Activated naive CD4-positive, alpha-beta T cell treated with anti-CD3 and anti-CD28 coated beads, Interleukin-2, amount 10 ng/mL, durations not matched to agents 7 days and 5 days (primary cell): ENCODE measurements at regions not wholly inside any gene's neighbourhood (a gene's known extent, or its start where the extent isn't known, plus 50 kb on each side); places are given as distances from the start of the nearest gene placed in this dataset.
"Not testable (repeated sequence)": the region's sequence is repeated elsewhere in the genome, so short reads cannot be mapped to it uniquely, and the experiment has no call there.

Experiments
- CTCF ChIA-PET: fragments of 350-600 bp; sonication (Branson Sonifier 250); formaldehyde crosslinking; loops from one replicate; lab custom pipeline; 2021; ENCODE audit warnings: antibody characterized with exemption; lab: Charles Lee
- DNase-seq: peaks from one replicate; pipeline ENCODE4 v3.0.0-alpha.2; 2020
- H3K27ac Mint-ChIP-seq: one replicate; pipeline ENCODE4 v1.8.0; 2021; ENCODE audit warnings: mild to moderate bottlenecking, moderate library complexity, mixed read lengths
- H3K27me3 Mint-ChIP-seq: one replicate; pipeline ENCODE4 v1.8.0; 2021; ENCODE audit warnings: mild to moderate bottlenecking, mixed read lengths
- H3K36me3 Mint-ChIP-seq: one replicate; pipeline ENCODE4 v1.8.0; 2021; ENCODE audit warnings: mixed read lengths
- H3K4me1 Mint-ChIP-seq: one replicate; pipeline ENCODE4 v1.8.0; 2021; ENCODE audit warnings: mixed read lengths
- H3K4me3 Mint-ChIP-seq: one replicate; pipeline ENCODE4 v1.8.0; 2021; ENCODE audit warnings: mild to moderate bottlenecking, moderate library complexity, mixed read lengths
- H3K9me3 Mint-ChIP-seq: one replicate; pipeline ENCODE4 v1.8.0; 2021; ENCODE audit warnings: mixed read lengths

DNA sequence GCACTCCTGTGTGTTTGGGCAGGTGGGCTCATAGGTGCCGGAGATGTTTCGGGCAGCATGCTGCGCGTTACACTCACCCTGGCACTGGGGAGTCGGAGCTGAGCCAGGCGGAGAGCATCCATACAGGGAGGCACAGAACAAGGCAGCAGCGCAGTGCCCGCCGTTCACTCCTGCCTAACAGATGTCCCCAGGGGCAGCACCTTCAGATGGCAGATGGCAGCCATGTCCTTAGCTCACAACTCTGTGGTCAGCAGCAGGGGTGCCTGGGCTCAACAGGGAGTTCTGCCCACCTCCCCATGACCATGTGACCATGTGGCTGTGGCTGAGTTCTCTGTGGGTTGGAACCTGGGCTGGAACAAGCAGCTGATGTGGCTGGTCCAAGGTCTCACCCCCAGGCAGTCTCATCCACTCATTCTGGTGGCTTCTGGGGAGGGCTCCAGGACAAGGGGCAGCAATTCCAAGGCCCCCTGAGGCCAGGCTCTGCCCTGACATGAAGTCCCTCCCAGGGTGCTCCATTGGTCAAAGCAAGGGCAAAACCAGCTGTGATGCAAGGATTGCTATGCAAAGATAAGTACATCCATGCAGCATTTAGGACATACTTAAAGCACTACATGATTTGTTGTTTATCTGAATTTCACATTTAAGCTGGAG is 64.2 kb downstream of the MRPL36 start:
- no peak overlapping the region for H3K4me3 Mint-ChIP-seq
- DNase-seq = peak; percentile 5
- H3K27ac Mint-ChIP-seq = no peak overlapping the region
- H3K27me3 Mint-ChIP-seq = peaks cover 26% of the 10 kb centered on the region
- H3K9me3 Mint-ChIP-seq = peaks cover 5% of the 10 kb centered on the region
- no peaks in the 10 kb centered on the region for H3K4me1 Mint-ChIP-seq
- CTCF ChIA-PET = interaction anchor here (1.3 to 1.7 kb wide), 3 partner anchors 8 to 67 kb away, joined by 3 to 5 read pairs (median 3); no protein-coding TSS in a partner anchor
- no peaks in the 10 kb centered on the region for H3K36me3 Mint-ChIP-seq

DNA sequence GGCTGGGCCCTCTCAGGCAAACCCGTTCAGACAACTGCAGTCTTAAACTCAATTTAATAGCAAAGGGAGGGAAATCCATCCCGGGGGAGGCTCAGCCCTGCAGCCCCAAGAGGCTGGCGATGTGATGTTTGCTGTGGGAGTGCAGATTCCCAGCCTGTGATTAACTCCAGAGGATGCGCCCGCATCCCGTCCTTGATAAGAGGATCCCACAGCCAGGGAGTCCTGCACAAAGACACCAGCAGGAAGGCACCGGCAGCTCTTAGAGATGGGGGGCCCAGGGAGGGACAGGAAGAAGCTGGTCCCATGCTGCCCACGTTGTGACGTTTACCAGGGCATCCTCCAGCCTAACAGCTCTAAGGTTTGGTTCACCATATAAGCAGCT is 64.7 kb downstream of the MRPL36 start:
- DNase-seq = peak; percentile 11
- H3K27me3 Mint-ChIP-seq = peaks cover 31% of the 10 kb centered on the region
- peaks cover 3% of the 10 kb centered on the region for H3K9me3 Mint-ChIP-seq
- H3K4me3 Mint-ChIP-seq = no peak overlapping the region
- no peak overlapping the region for H3K27ac Mint-ChIP-seq
- H3K36me3 Mint-ChIP-seq = no peaks in the 10 kb centered on the region
- H3K4me1 Mint-ChIP-seq = no peaks in the 10 kb centered on the region
- CTCF ChIA-PET = interaction anchor here (0.7 to 1.7 kb wide), 3 partner anchors 10 to 116 kb away, joined by 3 to 5 read pairs (median 4); no protein-coding TSS in a partner anchor

DNA sequence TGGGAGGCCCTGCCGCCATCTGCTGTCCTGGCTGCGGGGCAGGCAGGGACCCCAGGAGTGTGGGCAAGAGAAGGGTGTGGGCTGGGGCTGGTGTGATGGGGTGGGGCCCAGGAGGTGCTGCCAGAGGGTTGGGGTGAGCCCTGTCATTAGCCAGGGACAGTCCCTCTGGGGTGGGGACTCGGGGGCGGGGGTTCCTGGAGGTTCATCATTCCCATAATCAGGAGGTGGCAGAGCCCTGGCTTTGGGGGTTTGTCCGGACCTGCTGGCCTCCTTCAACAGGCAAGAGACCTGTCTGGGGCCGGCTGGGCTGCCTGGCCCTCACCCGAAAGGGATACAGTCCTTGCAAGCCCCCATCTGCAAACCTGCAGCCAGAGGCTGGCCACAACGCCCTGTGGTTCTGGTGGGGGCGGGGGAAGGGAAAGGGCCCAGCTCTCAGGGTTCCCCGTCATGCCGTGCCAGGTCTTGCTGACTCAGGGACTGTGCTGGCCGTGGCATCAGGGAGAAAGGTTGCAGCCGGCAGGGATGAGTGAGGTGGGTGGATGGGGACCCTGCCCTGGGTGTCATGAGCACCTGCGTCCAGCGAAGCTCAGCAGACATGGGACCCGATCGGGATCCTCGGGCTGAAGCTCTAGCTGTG is 65.2 kb downstream of the MRPL36 start:
- no peaks in the 10 kb centered on the region for H3K36me3 Mint-ChIP-seq
- no peak overlapping the region for H3K4me3 Mint-ChIP-seq
- CTCF ChIA-PET = interaction anchor here (0.7 to 1.3 kb wide), 2 partner anchors 9 to 116 kb away, joined by 3 to 4 read pairs; no protein-coding TSS in a partner anchor
- H3K4me1 Mint-ChIP-seq = no peaks in the 10 kb centered on the region
- peaks cover 29% of the 10 kb centered on the region for H3K27me3 Mint-ChIP-seq
- H3K9me3 Mint-ChIP-seq = no peaks in the 10 kb centered on the region
- DNase-seq = peak; percentile 14
- H3K27ac Mint-ChIP-seq = no peak overlapping the region

DNA sequence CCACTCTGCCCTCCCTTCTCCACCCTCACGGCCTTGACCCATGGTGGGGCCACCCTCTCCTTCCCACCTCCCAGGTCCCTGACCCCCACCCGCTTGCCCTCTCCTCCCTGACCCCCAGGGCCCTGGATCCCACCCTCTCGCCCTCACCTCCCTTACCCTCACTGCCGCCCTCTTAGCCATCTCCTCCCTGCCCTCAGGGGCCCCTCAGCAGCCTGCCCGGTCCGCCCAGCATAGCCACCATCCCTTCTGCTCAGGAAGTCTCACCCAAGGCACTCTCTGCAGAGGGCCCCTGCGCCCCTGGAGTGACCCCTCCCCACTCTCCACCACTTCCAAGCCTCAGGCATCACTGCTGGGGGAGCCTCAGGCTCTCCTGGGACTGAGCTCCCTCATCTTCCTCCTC is 66.3 kb downstream of the MRPL36 start:
- DNase-seq = no peak
- H3K9me3 Mint-ChIP-seq = no peaks in the 10 kb centered on the region
- no peak overlapping the region for H3K27ac Mint-ChIP-seq
- CTCF ChIA-PET = no interaction called here
- H3K36me3 Mint-ChIP-seq = no peaks in the 10 kb centered on the region
- H3K4me1 Mint-ChIP-seq = no peaks in the 10 kb centered on the region
- H3K4me3 Mint-ChIP-seq = no peak overlapping the region
- H3K27me3 Mint-ChIP-seq = peaks cover 27% of the 10 kb centered on the region

DNA sequence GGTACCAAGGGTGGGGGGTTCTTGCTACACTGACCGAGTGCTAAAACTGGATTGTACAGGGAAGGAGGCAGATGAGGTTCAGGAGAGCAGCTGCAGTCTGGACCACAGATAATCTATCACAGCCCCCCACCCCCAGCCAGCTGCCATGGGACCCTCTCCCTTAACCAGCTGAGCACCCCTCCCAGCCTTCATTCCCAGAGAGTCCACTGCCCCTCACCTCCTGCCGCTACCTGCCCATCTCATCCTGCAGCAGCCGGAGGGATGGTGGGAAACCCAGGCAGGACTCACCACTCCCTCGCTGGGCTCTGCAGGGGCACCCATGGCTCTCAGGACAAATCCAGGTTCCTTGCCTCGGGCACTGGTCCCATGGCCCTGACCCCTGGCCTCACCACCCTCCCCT is 66.7 kb downstream of the MRPL36 start:
- Mint-ChIP-seq H3K4me3 (no peak overlapping the region), H3K9me3 (no peaks in the 10 kb centered on the region), H3K27ac (no peak overlapping the region), H3K36me3 (no peaks in the 10 kb centered on the region), H3K27me3 (peaks cover 27% of the 10 kb centered on the region), H3K4me1 (no peaks in the 10 kb centered on the region)
- CTCF ChIA-PET = no interaction called here
- DNase-seq = peak; percentile 9

DNA sequence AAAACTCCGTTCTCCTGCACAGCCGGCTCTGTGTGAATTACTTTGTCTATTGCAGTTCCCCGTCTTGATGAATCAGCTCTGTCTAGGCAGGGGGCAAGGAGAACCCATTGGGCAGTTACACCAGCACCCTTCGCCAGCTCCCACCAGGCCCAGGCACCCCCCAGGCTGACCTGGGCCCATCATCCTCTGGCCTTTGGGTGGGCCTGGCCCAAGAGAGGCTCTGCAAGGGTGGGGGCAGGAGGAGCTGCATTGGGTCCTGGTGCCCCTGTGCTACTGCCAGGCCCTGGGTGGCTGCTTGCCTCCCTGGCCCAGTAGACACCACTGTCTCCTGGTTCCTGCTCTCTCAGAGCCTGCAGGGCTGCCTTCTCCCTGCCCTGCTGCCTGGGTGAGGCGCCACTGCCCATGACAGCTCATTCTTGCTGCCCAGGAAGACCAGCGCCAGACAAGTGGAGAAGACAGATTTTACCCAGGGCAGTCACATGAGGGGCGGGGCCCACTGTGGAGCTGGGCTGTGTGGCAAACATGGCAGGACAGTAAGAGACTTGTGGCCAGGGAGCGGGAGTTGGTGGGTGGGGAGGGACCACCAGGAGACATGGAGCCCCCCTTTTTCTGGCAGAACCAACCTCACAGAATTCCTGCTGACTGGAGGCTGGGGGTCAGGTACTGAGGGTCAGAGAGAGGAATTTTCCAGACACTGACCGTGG is 67.2 kb downstream of the MRPL36 start:
- peak; percentile 11 for DNase-seq
- CTCF ChIA-PET = interaction anchor here (0.7 kb wide), 1 partner anchor 11 kb away, joined by 3 read pairs; no protein-coding TSS in a partner anchor
- Mint-ChIP-seq H3K4me3 (no peak overlapping the region), H3K27me3 (peaks cover 23% of the 10 kb centered on the region), H3K36me3 (no peaks in the 10 kb centered on the region), H3K9me3 (no peaks in the 10 kb centered on the region), H3K4me1 (no peaks in the 10 kb centered on the region), H3K27ac (no peak overlapping the region)

DNA sequence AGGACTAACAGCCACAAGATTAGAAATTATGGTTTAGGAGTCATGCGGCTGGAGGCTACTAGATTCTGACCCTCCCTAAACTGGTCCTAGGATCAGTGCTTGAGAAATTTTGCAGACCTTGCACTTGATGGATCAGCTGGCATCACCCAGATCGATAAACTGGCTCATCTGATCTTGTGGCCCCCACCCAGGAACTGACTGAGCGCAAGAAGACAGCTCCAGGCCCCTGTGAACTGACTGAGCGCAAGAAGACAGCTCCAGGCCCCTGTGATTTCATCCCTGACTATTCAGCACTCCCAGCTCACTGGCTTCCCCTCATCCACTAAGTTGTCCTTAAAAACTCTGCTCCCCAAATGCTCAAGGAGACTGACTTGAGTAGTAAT is 67.8 kb downstream of the MRPL36 start:
- H3K27ac Mint-ChIP-seq = not testable (repeated sequence)

DNA sequence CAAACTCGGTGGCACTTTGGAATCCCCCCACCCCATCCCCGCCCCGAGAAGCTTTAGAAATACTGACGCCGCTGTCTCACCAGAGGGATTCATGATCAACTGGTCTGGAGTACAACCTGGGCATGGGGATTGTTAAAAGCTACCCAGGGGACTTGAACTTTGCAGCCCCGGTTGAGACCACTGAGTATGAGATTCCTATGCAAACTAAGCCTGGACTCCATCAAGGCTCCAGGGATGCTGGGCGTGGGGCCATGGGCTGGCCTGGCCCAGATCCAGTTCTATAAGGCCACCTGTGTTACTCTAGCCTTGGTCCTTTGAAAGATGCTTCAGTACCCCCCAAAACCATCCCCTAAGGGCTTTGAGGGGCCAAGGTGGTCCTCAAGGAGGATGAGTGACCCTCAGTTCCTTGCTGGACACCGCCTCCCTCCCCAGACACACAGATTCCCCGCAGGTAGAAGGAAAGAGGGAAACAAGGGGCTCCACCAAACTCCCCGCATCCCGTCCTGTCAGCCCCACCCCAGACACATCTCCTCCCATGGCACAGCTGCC is 68.5 kb downstream of the MRPL36 start:
- CTCF ChIA-PET = no interaction called here
- no peaks in the 10 kb centered on the region for H3K36me3 Mint-ChIP-seq
- H3K4me3 Mint-ChIP-seq = no peak overlapping the region
- peaks cover 14% of the 10 kb centered on the region for H3K27me3 Mint-ChIP-seq
- no peaks in the 10 kb centered on the region for H3K9me3 Mint-ChIP-seq
- H3K27ac Mint-ChIP-seq = no peak overlapping the region
- no peaks in the 10 kb centered on the region for H3K4me1 Mint-ChIP-seq
- no peak for DNase-seq

More for the DNA sequence above, 67.8 kb downstream of the MRPL36 start:
- CTCF ChIA-PET = interaction anchor here (0.7 kb wide), 1 partner anchor 11 kb away, joined by 3 read pairs; no protein-coding TSS in a partner anchor
- H3K4me3 Mint-ChIP-seq, H3K4me1 Mint-ChIP-seq, H3K9me3 Mint-ChIP-seq, H3K36me3 Mint-ChIP-seq: not testable (repeated sequence)
- H3K27me3 Mint-ChIP-seq = peaks cover 18% of the 10 kb centered on the region
- peak; percentile 13 for DNase-seq

DNA sequence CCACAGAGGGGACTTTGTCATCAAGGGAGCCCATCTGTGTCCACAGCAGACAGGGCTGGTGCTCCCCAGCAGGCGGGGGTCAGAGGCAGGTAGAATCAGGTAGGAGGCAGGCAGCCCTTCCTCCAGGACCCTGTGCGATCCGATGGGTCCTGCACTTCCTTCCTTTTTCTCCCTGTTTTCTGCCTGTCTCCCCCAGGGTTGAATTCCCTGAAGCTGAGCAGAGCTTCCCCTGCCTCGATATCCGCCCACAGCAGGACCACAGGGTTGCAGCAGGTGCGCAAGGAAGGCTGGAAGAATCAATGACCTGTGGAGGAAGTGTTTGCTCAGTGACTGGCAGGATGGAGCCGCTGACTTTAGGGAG is 69.2 kb downstream of the MRPL36 start:
- H3K27ac Mint-ChIP-seq = no peak overlapping the region
- H3K9me3 Mint-ChIP-seq = no peaks in the 10 kb centered on the region
- peaks cover 3% of the 10 kb centered on the region for H3K4me1 Mint-ChIP-seq
- CTCF ChIA-PET = no interaction called here
- no peaks in the 10 kb centered on the region for H3K36me3 Mint-ChIP-seq
- peaks cover 14% of the 10 kb centered on the region for H3K27me3 Mint-ChIP-seq
- peak; percentile 5 for DNase-seq
- H3K4me3 Mint-ChIP-seq = no peak overlapping the region

DNA sequence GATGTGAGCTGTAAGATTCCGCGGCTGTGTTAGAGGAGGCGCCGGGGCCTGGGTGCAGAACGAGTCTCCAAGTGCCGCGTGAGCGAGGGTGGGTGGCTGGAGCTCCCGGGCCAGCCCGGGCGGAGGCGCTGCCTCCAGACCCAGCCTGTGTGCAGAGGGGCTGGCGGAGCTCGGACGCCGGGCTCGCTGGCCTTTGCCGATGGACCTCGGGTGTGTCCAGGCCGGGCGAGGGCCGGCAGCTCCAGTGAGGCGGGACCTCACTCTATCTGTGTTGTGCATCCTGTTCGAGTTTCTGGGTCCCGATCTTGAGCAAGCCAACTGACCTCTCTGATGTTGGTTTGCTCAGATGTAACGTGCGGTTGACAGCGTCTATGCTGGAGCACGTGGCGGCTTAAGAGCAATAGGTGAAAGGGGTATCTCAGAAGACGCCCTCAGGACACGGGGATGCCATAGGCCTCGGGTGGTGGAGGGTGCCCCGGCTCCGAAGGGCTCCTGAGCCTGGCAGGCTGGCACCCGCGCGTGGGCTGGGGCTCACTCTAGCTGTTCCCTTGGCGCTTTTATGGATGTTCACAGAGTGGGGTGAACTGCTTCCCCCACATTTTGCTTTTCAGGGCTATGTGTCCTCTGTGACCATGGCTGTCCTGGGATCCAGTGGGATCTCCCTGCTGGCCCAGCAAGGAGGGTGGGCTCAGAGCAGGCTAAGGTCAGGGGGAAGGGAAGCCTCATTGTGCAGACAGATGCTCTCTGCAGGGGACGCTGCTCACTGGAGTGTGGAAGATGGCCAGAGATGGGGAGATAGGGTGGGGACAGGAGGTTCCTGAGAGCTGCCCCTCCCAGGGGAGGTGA is 69.8 kb downstream of the MRPL36 start:
- CTCF ChIA-PET = no interaction called here
- no peaks in the 10 kb centered on the region for H3K36me3 Mint-ChIP-seq
- peak; percentile 3 for DNase-seq
- H3K9me3 Mint-ChIP-seq = no peaks in the 10 kb centered on the region
- peaks cover 5% of the 10 kb centered on the region for H3K4me1 Mint-ChIP-seq
- no peak overlapping the region for H3K4me3 Mint-ChIP-seq
- H3K27me3 Mint-ChIP-seq = peaks cover 13% of the 10 kb centered on the region
- H3K27ac Mint-ChIP-seq = no peak overlapping the region

DNA sequence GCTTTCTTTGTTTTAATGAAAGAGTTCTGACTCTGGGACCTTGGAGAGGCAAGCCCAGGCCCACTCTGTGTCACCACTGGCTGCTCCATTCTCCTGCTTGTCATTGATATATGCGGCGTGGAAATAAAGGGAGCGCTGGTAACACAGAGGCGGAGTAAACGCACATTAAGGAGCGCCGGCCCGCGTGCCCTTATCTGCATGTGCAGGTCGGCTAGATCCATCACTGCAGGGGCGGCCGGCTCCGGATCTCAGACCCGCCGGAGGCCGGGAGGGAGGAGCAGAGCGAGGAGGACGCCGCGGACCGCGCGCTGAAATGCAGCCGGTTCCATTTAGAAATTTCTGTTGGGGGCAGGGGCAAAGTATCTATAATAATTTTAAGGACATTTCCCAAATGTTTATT is 70.8 kb downstream of the MRPL36 start:
- H3K4me3 Mint-ChIP-seq = no peak overlapping the region
- H3K27me3 Mint-ChIP-seq = peaks cover 13% of the 10 kb centered on the region
- H3K27ac Mint-ChIP-seq = no peak overlapping the region
- DNase-seq = no peak
- peaks cover 5% of the 10 kb centered on the region for H3K4me1 Mint-ChIP-seq
- CTCF ChIA-PET = no interaction called here
- H3K9me3 Mint-ChIP-seq = no peaks in the 10 kb centered on the region
- H3K36me3 Mint-ChIP-seq = no peaks in the 10 kb centered on the region

DNA sequence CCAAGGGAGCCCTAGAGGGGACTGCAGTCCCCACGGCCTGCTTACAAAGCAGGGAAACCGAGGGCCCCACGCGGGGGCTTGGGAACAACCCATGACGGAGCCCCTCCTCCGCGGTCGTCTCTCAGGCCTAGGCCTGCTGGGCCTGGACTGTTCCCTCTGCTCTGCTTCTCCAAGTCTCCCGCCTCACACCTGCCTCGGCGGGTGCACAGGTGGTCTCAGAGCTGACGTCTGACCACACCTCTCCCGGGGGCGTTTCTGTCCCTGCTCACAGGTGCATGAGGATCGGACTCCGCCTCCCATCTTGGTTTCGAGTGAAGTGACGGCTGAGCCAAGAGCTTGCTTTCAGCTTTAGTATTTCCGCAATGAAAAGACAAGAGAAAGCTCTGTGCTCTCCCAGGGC is 72.1 kb downstream of the MRPL36 start:
- Mint-ChIP-seq H3K27ac (no peak overlapping the region), H3K9me3 (no peaks in the 10 kb centered on the region), H3K36me3 (no peaks in the 10 kb centered on the region), H3K4me1 (peaks cover 5% of the 10 kb centered on the region), H3K4me3 (no peak overlapping the region), H3K27me3 (peaks cover 22% of the 10 kb centered on the region)
- no peak for DNase-seq
- CTCF ChIA-PET = interaction anchor here (0.7 kb wide), 1 partner anchor 8 kb away, joined by 3 read pairs; no protein-coding TSS in a partner anchor

DNA sequence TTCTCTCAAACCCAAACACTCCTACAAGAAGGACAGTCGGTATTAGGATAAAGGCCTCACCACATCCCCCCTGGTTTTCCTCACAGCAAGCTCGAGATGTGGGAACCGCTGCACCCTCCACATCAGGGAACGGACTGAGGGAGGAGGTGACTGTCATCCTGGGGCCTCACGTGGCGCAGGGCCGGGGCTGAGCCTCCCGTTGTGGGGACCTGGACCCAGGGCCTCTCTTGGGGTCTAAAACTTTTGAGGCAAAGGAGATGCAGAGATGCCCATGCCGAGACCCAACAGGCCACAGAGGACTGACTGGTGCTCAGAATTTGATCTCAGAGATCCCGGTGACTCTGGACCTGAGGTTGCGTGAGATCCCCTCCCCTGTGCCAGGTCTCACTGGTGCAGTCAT is 72.7 kb downstream of the MRPL36 start:
- Mint-ChIP-seq H3K4me1 (peaks cover 5% of the 10 kb centered on the region), H3K36me3 (no peaks in the 10 kb centered on the region), H3K4me3 (no peak overlapping the region), H3K27me3 (peaks cover 22% of the 10 kb centered on the region), H3K9me3 (no peaks in the 10 kb centered on the region), H3K27ac (no peak overlapping the region)
- CTCF ChIA-PET = no interaction called here
- peak; percentile 18 for DNase-seq

DNA sequence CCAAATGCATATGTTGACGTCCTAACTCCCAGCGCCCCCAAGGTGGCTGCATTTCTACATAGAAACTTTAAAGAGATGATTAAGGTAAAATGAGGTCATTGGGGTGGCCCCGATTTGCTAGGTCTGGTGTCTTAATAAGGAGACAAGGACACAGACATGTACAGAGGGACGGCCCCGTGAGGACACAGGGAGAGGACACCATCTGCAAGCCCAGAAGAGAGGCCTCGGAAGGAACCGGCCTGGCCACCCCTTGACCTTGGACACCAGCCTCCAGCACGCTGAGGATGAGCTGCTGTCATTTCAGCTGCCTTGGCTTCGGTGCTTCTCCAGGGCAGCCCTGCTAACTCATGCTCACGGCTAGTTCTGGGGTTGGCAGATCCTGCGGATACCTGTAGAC is 73.2 kb downstream of the MRPL36 start:
- H3K4me3 Mint-ChIP-seq = no peak overlapping the region
- H3K36me3 Mint-ChIP-seq = no peaks in the 10 kb centered on the region
- peaks cover 5% of the 10 kb centered on the region for H3K4me1 Mint-ChIP-seq
- no peaks in the 10 kb centered on the region for H3K9me3 Mint-ChIP-seq
- DNase-seq = peak; percentile 10
- no peak overlapping the region for H3K27ac Mint-ChIP-seq
- CTCF ChIA-PET = no interaction called here
- H3K27me3 Mint-ChIP-seq = peaks cover 22% of the 10 kb centered on the region
